Natural killer cell (primary cell): ENCODE measurements at regions not wholly inside any gene's neighbourhood (a gene's known extent, or its start where the extent isn't known, plus 50 kb on each side); places are given as distances from the start of the nearest gene placed in this dataset.
"Not testable (repeated sequence)": the region's sequence is repeated elsewhere in the genome, so short reads cannot be mapped to it uniquely, and the experiment has no call there.

Experiments used
- ATAC-seq, 3 donors: fragments of 150-1000 bp in 2 of 3; fragments of 200-7000 bp in 1 of 3; cut with Tn5 transposase; 1 replicate in 1 of 3; 2 replicates in 2 of 3; pipeline ENCODE4 v1.10.0; 2021; ENCODE audit warnings: mild to moderate bottlenecking in 2 of 3, moderate library complexity in 2 of 3
- DNase-seq, 2 donors: peaks; one replicate each; pipeline versions ENCODE4 v3.0.0 to v3.0.0-alpha.2; 2013 to 2021; ENCODE audit warnings: mixed read lengths in 1 of 2
- H3K27ac ChIP-seq: one replicate; pipeline ENCODE4 v1.5.1; 2013; ENCODE audit warnings: mild to moderate bottlenecking, low read length
- H3K27me3 ChIP-seq: one replicate; pipeline ENCODE4 v1.6.1; 2013; ENCODE audit warnings: low read length; ENCODE audit not compliant: control insufficient read depth, insufficient read depth
- H3K36me3 ChIP-seq: one replicate; pipeline ENCODE4 v1.6.1; 2013; ENCODE audit warnings: low read length; ENCODE audit not compliant: control insufficient read depth, insufficient read depth
- H3K4me1 ChIP-seq: one replicate; pipeline ENCODE4 v1.6.1; 2013; ENCODE audit warnings: low read length; ENCODE audit not compliant: control insufficient read depth, insufficient read depth
- H3K4me3 ChIP-seq: one replicate; pipeline ENCODE4 v1.5.1; 2013; ENCODE audit warnings: low read length
- H3K9me3 ChIP-seq: one replicate; pipeline ENCODE4 v1.6.1; 2013; ENCODE audit warnings: low read length; ENCODE audit not compliant: control insufficient read depth, insufficient read depth
- H3K27ac Mint-ChIP-seq, 2 donors: one replicate each; pipeline ENCODE4 v1.8.0; 2022; ENCODE audit warnings: mild to moderate bottlenecking in 2 of 2, mixed read lengths in 2 of 2, moderate library complexity in 1 of 2
- H3K27me3 Mint-ChIP-seq, 2 donors: one replicate each; pipeline ENCODE4 v1.8.0; 2022; ENCODE audit warnings: low read depth in 2 of 2, mixed read lengths in 2 of 2
- H3K36me3 Mint-ChIP-seq: one replicate; pipeline ENCODE4 v1.8.0; 2022; ENCODE audit warnings: mixed read lengths
- H3K4me1 Mint-ChIP-seq, 2 donors: one replicate each; pipeline ENCODE4 v1.8.0; 2022; ENCODE audit warnings: mixed read lengths in 2 of 2
- H3K4me3 Mint-ChIP-seq: one replicate; pipeline ENCODE4 v1.8.0; 2022; ENCODE audit warnings: mild to moderate bottlenecking, moderate library complexity, mixed read lengths
- H3K9me3 Mint-ChIP-seq, 2 donors: one replicate each; pipeline ENCODE4 v1.8.0; 2022; ENCODE audit warnings: mixed read lengths in 2 of 2
- CTCF ChIP-seq: fragments of 200-600 bp; IDR thresholded peaks from one replicate; pipeline ENCODE4 v1.8.0; 2022; ENCODE audit warnings: antibody characterized with exemption
- WGBS: methylation state at CpG from one replicate; pipeline ENCODE4 v1.1.7; 2013; ENCODE audit warnings: missing lambda C conversion rate; ENCODE audit not compliant: insufficient coverage; 5-methylcytosine and 5-hydroxymethylcytosine counted together
- intact Hi-C: fragments of 100-400 bp; cut with micrococcal nuclease; formaldehyde crosslinking; loops from one replicate; pipeline ENCODE4 v1.14.2; 2022

DNA sequence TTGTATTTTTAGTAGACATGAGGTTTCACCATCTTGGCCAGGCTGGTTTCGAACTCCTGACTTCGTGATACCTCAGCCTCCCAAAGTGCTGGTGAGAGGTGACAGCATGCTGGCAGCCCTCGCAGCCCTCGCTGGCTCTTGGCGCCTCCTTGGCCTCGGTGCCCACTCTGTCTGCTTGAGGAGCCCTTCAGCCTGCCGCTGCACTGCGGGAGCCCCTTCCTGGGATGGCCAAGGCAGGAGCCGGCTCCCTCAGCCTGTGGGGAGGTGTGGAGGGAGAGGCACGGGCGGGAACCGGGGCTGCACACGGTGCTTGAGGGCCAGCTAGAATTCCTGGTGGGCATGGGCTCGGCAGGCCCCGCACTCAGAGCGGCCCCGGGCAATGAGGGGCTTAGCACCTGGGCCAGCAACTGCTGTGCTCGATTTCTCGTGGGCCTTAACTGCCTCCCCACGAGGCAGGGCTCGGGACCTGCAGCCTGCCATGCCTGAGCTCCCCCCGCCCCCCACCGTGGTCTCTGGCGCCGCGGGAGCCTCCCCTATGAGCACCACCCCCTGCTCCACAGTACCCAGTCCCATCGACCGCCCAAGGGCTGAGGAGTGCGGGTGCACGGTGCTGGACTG, 96.5 kb upstream of the RHOBTB1 start:
- DNase-seq (no peak), ATAC-seq (no peak)
- Mint-ChIP-seq H3K4me1 (no peaks in the 10 kb centered on the region), H3K9me3 (no peaks in the 10 kb centered on the region), H3K4me3 (no peak overlapping the region), H3K27ac (no peak overlapping the region), H3K27me3 (peaks cover 0 to 2% of the 10 kb centered on the region in 2 donors), H3K36me3 (no peaks in the 10 kb centered on the region)
- Histone ChIP-seq H3K4me3 (no peak overlapping the region), H3K27ac (no peak overlapping the region), H3K4me1 (no peaks in the 10 kb centered on the region), H3K27me3 (no peaks in the 10 kb centered on the region), H3K36me3 (no peaks in the 10 kb centered on the region), H3K9me3 (no peaks in the 10 kb centered on the region)
- TF ChIP-seq CTCF: no peak
- WGBS: 97% methylated on average over 30 of the region's 30 CpGs
- intact Hi-C loops: no loop called here

- TF ChIP-seq CTCF: no peak
- 100% methylated on average over 1 of the region's 1 CpG for WGBS
- no peaks in the 10 kb centered on the region for H3K27me3 ChIP-seq
Observed at GRCh38 chr10:61039868-61040267, 95.9 kb upstream of the RHOBTB1 start.

GRCh38 chr10:61037261-61037830, 93.4 kb upstream of the RHOBTB1 start:
- H3K4me3 Mint-ChIP-seq, H3K9me3 Mint-ChIP-seq, H3K4me1 Mint-ChIP-seq, H3K27me3 ChIP-seq, H3K4me1 ChIP-seq, DNase-seq, H3K27ac ChIP-seq, H3K27ac Mint-ChIP-seq, intact Hi-C loops, H3K36me3 Mint-ChIP-seq, ATAC-seq, H3K27me3 Mint-ChIP-seq, H3K9me3 ChIP-seq, H3K36me3 ChIP-seq, H3K4me3 ChIP-seq: not testable (repeated sequence)
- WGBS: 89% methylated on average over 16 of the region's 16 CpGs

More at GRCh38 chr10:61039868-61040267, 95.9 kb upstream of the RHOBTB1 start:
- no peak for ATAC-seq
- no peaks in the 10 kb centered on the region for H3K9me3 ChIP-seq
- no peak overlapping the region for H3K4me3 ChIP-seq
- Mint-ChIP-seq H3K4me1 (no peaks in the 10 kb centered on the region), H3K27ac (no peak overlapping the region), H3K9me3 (no peaks in the 10 kb centered on the region), H3K36me3 (no peaks in the 10 kb centered on the region), H3K27me3 (peaks cover 0 to 2% of the 10 kb centered on the region in 2 donors), H3K4me3 (no peak overlapping the region)
- H3K4me1 ChIP-seq: no peaks in the 10 kb centered on the region
- DNase-seq: no peak
- no peaks in the 10 kb centered on the region for H3K36me3 ChIP-seq
- intact Hi-C loops: no loop called here
- no peak overlapping the region for H3K27ac ChIP-seq

DNA sequence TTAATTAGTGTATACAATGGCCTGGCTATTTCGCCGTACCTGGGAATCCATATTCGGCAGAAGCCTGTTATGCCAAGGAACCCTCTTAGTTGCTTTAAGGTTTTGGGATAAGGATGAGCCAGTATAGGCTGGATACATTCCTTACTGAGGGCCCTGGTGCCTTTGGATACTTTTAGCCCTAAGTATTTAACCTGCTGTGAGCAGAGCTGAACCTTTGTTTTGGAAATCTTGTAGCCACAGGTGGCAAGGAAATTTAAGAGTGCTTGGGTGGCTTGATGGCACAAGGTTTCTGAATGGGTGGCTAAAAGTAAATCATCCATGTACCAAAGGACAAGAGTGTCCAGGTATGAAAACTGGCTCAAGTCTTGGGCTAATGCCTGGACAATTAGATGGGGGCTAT, 92.2 kb upstream of the RHOBTB1 start:
- H3K36me3 Mint-ChIP-seq, H3K27ac ChIP-seq, intact Hi-C loops, H3K9me3 Mint-ChIP-seq, H3K4me1 Mint-ChIP-seq, H3K27ac Mint-ChIP-seq, H3K27me3 ChIP-seq, H3K27me3 Mint-ChIP-seq, H3K36me3 ChIP-seq, H3K4me1 ChIP-seq, H3K9me3 ChIP-seq, H3K4me3 Mint-ChIP-seq, ATAC-seq, H3K4me3 ChIP-seq, DNase-seq: not testable (repeated sequence)
- WGBS: 97% methylated on average over 3 of the region's 3 CpGs
